ENCODE measurements at regions not wholly inside any gene's neighbourhood (a gene's known extent, or its start where the extent isn't known, plus 50 kb on each side); places are given as distances from the start of the nearest gene placed in this dataset.

DNA sequence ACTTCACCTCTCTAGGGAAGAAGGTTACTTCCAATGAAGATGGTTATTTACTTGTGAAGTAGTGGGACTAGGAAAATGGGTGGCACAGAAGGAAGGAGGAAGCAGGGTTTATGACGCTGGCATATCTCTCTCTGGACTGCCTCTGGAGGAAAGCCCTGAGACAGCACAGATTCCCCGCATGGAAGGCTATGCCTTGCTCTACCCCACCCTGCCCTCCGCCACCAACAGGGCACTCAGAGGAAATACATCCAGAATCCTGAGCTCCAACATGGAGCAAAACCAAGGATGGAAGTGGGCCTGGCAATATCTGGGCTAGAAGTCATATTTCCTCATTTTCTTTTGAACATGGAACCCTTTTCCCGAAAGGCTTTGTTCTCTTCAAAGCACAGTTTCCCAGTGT is 346.9 kb downstream of the ZSWIM6 start:
- H4K20me1 ChIP-seq (ENCODE audit: insufficient read depth, low read length), result no peaks in the 10 kb centered on the region
- no peaks in the 10 kb centered on the region for H3K9me3 ChIP-seq (ENCODE audit: insufficient read depth, low read length)
- no peak overlapping the region for H3K4me3 ChIP-seq (ENCODE audit: low read length)
- no peaks in the 10 kb centered on the region for H3K79me2 ChIP-seq (ENCODE audit: low read length)
- H2AFZ ChIP-seq (ENCODE audit: low read depth, low read length), result no peak overlapping the region
- no peak overlapping the region for H3K27ac ChIP-seq (ENCODE audit: low read length)
- no peaks in the 10 kb centered on the region for H3K4me1 ChIP-seq (ENCODE audit: low read length)
- H3K9ac ChIP-seq (ENCODE audit: low read length), result no peak overlapping the region
- H3K4me2 ChIP-seq (ENCODE audit: low read length), result no peak overlapping the region
- no peaks in the 10 kb centered on the region for H3K36me3 ChIP-seq (replicated peaks; ENCODE audit: low read depth, low read length)
- TF ChIP-seq, protein P1, sequence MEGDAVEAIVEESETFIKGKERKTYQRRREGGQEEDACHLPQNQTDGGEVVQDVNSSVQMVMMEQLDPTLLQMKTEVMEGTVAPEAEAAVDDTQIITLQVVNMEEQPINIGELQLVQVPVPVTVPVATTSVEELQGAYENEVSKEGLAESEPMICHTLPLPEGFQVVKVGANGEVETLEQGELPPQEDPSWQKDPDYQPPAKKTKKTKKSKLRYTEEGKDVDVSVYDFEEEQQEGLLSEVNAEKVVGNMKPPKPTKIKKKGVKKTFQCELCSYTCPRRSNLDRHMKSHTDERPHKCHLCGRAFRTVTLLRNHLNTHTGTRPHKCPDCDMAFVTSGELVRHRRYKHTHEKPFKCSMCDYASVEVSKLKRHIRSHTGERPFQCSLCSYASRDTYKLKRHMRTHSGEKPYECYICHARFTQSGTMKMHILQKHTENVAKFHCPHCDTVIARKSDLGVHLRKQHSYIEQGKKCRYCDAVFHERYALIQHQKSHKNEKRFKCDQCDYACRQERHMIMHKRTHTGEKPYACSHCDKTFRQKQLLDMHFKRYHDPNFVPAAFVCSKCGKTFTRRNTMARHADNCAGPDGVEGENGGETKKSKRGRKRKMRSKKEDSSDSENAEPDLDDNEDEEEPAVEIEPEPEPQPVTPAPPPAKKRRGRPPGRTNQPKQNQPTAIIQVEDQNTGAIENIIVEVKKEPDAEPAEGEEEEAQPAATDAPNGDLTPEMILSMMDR (IDR thresholded peaks at IDR 0.05; ENCODE audit: low read depth, low read length), result no peak
- TF ChIP-seq EZH2phosphoT487 (IDR thresholded peaks at IDR 0.05; ENCODE audit: low read depth), result no peak
- H3K27me3 ChIP-seq (ENCODE audit: low read depth, low read length), result no peaks in the 10 kb centered on the region

DNA sequence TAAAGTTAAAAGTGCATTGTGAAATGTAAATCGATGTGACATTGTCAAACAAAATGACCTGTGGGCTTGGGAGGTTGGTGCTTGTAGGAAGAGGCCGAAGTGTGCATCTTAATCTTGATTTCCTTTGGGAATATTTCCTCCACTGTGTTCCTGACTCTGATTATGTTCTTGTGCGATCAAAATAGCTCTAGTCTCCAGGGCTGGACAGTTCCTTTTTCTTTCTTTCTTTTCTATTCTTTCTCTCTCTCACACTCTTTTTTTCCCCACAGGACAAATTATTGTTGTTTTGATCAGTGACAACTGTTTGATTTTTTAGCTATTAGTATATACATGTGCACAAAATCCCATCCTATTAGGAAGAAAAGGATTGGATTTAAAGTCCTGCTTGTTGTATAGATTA is 347.5 kb downstream of the ZSWIM6 start:
- no peak overlapping the region for H3K9ac ChIP-seq (ENCODE audit: low read length)
- no peak overlapping the region for H3K27ac ChIP-seq (ENCODE audit: low read length)
- H3K9me3 ChIP-seq (ENCODE audit: insufficient read depth, low read length), result no peaks in the 10 kb centered on the region
- TF ChIP-seq, protein P1 (IDR thresholded peaks at IDR 0.05; ENCODE audit: low read depth, low read length), result no peak
- no peak for TF ChIP-seq EZH2phosphoT487 (IDR thresholded peaks at IDR 0.05; ENCODE audit: low read depth)
- H3K4me2 ChIP-seq (ENCODE audit: low read length), result no peak overlapping the region
- no peaks in the 10 kb centered on the region for H3K4me1 ChIP-seq (ENCODE audit: low read length)
- H3K36me3 ChIP-seq (replicated peaks; ENCODE audit: low read depth, low read length), result no peaks in the 10 kb centered on the region
- no peaks in the 10 kb centered on the region for H4K20me1 ChIP-seq (ENCODE audit: insufficient read depth, low read length)
- H2AFZ ChIP-seq (ENCODE audit: low read depth, low read length), result no peak overlapping the region
- no peak overlapping the region for H3K4me3 ChIP-seq (ENCODE audit: low read length)
- H3K27me3 ChIP-seq (ENCODE audit: low read depth, low read length), result no peaks in the 10 kb centered on the region
- H3K79me2 ChIP-seq (ENCODE audit: low read length), result no peaks in the 10 kb centered on the region

DNA sequence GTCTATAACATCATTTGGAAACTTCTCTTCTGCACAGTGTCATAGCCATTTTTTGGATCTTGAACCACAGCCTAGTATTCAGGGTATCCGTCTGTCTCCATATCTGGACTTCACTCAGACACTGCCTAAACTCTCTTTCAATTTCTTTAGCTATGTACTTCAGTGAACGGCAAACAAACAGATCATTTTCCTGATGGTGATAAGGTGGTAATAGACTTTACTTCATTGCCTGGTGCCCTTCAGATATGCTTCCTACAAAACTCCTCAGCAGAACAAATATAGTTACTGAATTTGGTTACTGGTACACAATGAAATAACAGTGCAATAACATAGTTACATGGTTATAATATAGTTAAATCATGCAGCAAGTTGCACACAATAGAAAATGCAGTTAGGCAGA is 348.2 kb downstream of the ZSWIM6 start:
- Histone ChIP-seq H3K27ac (ENCODE audit: low read length) (no peak overlapping the region), H3K4me2 (ENCODE audit: low read length) (no peak overlapping the region), H3K9ac (ENCODE audit: low read length) (no peak overlapping the region), H3K79me2 (ENCODE audit: low read length) (no peaks in the 10 kb centered on the region), H3K4me3 (ENCODE audit: low read length) (no peak overlapping the region), H3K36me3 (replicated peaks; ENCODE audit: low read depth, low read length) (no peaks in the 10 kb centered on the region), H4K20me1 (ENCODE audit: insufficient read depth, low read length) (no peaks in the 10 kb centered on the region), H3K27me3 (ENCODE audit: low read depth, low read length) (no peaks in the 10 kb centered on the region), H3K4me1 (ENCODE audit: low read length) (no peaks in the 10 kb centered on the region), H2AFZ (ENCODE audit: low read depth, low read length) (no peak overlapping the region), H3K9me3 (ENCODE audit: insufficient read depth, low read length) (no peaks in the 10 kb centered on the region)
- no peak for TF ChIP-seq EZH2phosphoT487 (IDR thresholded peaks at IDR 0.05; ENCODE audit: low read depth)
- TF ChIP-seq, protein P1 (IDR thresholded peaks at IDR 0.05; ENCODE audit: low read depth, low read length), result no peak

DNA sequence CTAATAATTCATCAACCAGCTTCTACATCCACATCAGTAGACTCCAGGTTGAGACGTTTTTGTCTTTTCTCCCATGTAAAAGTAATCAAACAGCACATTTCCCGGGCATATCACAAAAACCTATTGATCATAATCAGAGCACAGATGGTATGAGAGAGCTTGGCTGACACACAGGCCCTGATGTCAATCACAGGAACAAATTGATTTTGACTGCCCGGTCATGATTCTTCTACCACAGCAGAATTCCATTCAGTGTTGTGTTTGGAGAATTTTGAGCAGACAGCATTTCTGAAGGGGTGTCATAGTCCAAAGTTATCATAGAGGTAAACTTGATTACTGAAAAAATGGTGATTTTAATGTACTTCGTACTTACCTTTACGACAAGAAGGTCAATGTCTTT is 351.1 kb downstream of the ZSWIM6 start:
- no peak overlapping the region for H3K27ac ChIP-seq (ENCODE audit: low read length)
- no peaks in the 10 kb centered on the region for H4K20me1 ChIP-seq (ENCODE audit: insufficient read depth, low read length)
- no peak overlapping the region for H3K4me3 ChIP-seq (ENCODE audit: low read length)
- H3K36me3 ChIP-seq (replicated peaks; ENCODE audit: low read depth, low read length), result no peaks in the 10 kb centered on the region
- H3K9me3 ChIP-seq (ENCODE audit: insufficient read depth, low read length), result no peaks in the 10 kb centered on the region
- no peak for TF ChIP-seq EZH2phosphoT487 (IDR thresholded peaks at IDR 0.05; ENCODE audit: low read depth)
- TF ChIP-seq, protein P1 (IDR thresholded peaks at IDR 0.05; ENCODE audit: low read depth, low read length), result no peak
- H3K4me1 ChIP-seq (ENCODE audit: low read length), result no peaks in the 10 kb centered on the region
- H3K27me3 ChIP-seq (ENCODE audit: low read depth, low read length), result no peaks in the 10 kb centered on the region
- H2AFZ ChIP-seq (ENCODE audit: low read depth, low read length), result no peak overlapping the region
- no peak overlapping the region for H3K4me2 ChIP-seq (ENCODE audit: low read length)
- H3K79me2 ChIP-seq (ENCODE audit: low read length), result no peaks in the 10 kb centered on the region
- H3K9ac ChIP-seq (ENCODE audit: low read length), result no peak overlapping the region

Measured in OCI-LY3 (cell line).